Prostate gland (tissue), 2 donors: ENCODE measurements at regions not wholly inside any gene's neighbourhood (a gene's known extent, or its start where the extent isn't known, plus 50 kb on each side); places are given as distances from the start of the nearest gene placed in this dataset.

Source experiments
- DNase-seq: peaks from one replicate; pipeline ENCODE4 v3.0.0-alpha.2; 2019; ENCODE audit warnings: low spot score
- H3K27ac ChIP-seq, 2 donors: fragments of 200-600 bp; sonication (generic); 2 replicates each; pipeline ENCODE4 v1.5.1; 2017 to 2019
- H3K27me3 ChIP-seq: fragments of 200-600 bp; sonication (generic); replicated peaks from 2 replicates; pipeline ENCODE4 v1.5.1; 2019; ENCODE audit not compliant: insufficient read depth
- H3K36me3 ChIP-seq, 2 donors: fragments of 200-600 bp; sonication (generic); 1 replicate in 1 of 2; 2 replicates in 1 of 2; pipeline versions ENCODE4 v1.5.1 to v1.8.1; 2017 to 2019
- H3K4me1 ChIP-seq: fragments of 200-600 bp; sonication (generic); replicated peaks from 2 replicates; pipeline ENCODE4 v1.5.1; 2019
- H3K4me3 ChIP-seq, 2 donors: fragments of 200-600 bp; sonication (generic); 2 replicates each; pipeline ENCODE4 v1.5.1; 2017 to 2019
- H3K9me3 ChIP-seq: fragments of 200-600 bp; sonication (generic); 2 replicates; pipeline ENCODE4 v1.5.1; 2017
- CTCF ChIP-seq, 4 experiments: fragments of 200-600 bp in 2 of 4; fragments of 450-650 bp in 2 of 4; sonication (generic) in 2 of 4; IDR thresholded peaks; 1 replicate in 3 of 4; 2 replicates in 1 of 4; pipeline ENCODE4 v1.5.1; 2016 to 2019; ENCODE audit warnings: antibody characterized with exemption in 4 of 4, mild to moderate bottlenecking in 2 of 4, moderate library complexity in 2 of 4
- POLR2A ChIP-seq: fragments of 450-650 bp; IDR thresholded peaks from one replicate; pipeline ENCODE4 v1.6.1; 2016; ENCODE audit warnings: antibody characterized with exemption, mild to moderate bottlenecking
- POLR2AphosphoS5 ChIP-seq: sonication (generic); formaldehyde crosslinking; IDR thresholded peaks from one replicate; pipeline ENCODE4 v1.6.1; 2017; ENCODE audit warnings: antibody characterized with exemption
- WGBS: methylation state at CpG from one replicate; pipeline ENCODE4 v1.1.5; 2018; 5-methylcytosine and 5-hydroxymethylcytosine counted together
- intact Hi-C: fragments of 100-400 bp; cut with DNase I; formaldehyde crosslinking; loops from one replicate; pipeline ENCODE4 v1.14.2; 2022

DNA sequence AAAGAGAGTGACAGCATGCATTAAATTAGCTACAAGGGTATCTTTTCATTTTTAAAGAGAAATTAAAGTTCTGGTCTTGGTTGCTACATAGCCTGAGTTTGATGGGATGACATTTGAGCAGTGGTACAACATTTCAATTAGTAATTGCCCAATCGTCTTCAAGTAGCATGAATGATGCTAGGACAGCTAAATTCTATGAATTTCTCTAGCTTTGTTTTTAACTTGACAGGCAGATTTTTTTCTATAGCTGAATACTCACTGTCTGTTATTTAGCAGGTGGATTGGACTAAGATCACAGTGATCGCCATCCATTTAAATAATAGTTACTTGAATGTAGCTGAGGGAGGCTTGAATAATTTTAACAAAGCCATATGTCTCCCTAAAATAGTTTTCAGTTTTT, 162.2 kb downstream of the OXSM start:
- no peak for DNase-seq
- intact Hi-C loops: no loop called here
- no peaks in the 10 kb centered on the region for H3K36me3 ChIP-seq
- no peak overlapping the region for H3K27ac ChIP-seq
- TF ChIP-seq CTCF (IDR thresholded peaks at IDR 0.05) (no peak), POLR2A (no peak), POLR2AphosphoS5 (no peak)
- H3K4me1 ChIP-seq: no peaks in the 10 kb centered on the region
- no peaks in the 10 kb centered on the region for H3K9me3 ChIP-seq
- H3K4me3 ChIP-seq: no peak overlapping the region
- H3K27me3 ChIP-seq: no peaks in the 10 kb centered on the region
- 93% methylated on average over 2 of the region's 2 CpGs for WGBS

DNA sequence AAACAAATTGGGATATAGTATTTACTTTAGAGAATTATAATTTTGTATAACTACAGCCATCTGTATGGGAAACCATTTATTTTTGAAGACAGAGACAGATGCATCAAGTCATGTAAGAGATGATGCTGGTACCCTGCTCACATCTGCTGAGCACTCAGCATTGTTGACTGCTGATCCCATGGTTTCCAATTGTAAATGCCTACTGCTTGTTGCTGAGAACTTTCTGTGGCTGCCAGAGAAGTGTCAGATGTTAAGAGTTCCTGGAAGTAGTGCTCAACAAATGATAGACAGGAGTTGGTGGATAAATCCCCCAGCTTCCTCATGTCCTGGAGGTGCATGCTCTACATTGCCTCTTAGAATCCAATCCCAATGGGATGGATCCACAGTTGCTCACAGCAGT, 167.1 kb downstream of the OXSM start:
- TF ChIP-seq POLR2AphosphoS5: no peak
- TF ChIP-seq POLR2A: no peak
- TF ChIP-seq CTCF (IDR thresholded peaks at IDR 0.05): no peak
- Histone ChIP-seq H3K4me3 (no peak overlapping the region), H3K27me3 (no peaks in the 10 kb centered on the region), H3K4me1 (no peaks in the 10 kb centered on the region), H3K36me3 (no peaks in the 10 kb centered on the region), H3K27ac (no peak overlapping the region), H3K9me3 (no peaks in the 10 kb centered on the region)
- DNase-seq: no peak
- intact Hi-C loops: no loop called here

DNA sequence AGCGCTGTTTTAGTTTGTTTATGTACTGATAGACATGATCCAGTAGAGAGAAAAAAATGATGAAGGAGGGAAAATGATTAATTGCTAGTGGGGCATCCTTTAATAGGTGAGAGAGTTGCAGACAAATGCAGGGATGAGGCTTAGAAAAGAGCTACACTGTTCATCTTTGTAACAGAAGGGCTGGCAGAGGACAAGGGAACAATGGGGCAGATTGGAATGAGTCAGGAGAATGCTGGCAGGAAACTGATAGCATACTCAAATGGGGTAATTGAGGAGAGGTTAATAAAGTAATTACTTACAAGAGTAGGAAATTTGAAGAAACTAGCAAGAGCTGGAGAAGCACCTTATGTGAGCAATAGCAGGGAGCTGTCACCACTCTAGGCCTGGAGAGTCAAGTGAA, 170.9 kb downstream of the OXSM start:
- Histone ChIP-seq H3K9me3 (no peaks in the 10 kb centered on the region), H3K36me3 (no peaks in the 10 kb centered on the region), H3K4me1 (no peaks in the 10 kb centered on the region), H3K27me3 (no peaks in the 10 kb centered on the region), H3K27ac (no peak overlapping the region), H3K4me3 (no peak overlapping the region)
- TF ChIP-seq CTCF (IDR thresholded peaks at IDR 0.05) (no peak), POLR2AphosphoS5 (no peak), POLR2A (no peak)
- intact Hi-C loops: no loop called here
- 92% methylated on average over 1 of the region's 1 CpG for WGBS
- no peak for DNase-seq

- TF ChIP-seq POLR2A: no peak
- peak in 3 of 4 experiments; percentile 30 to 49 (median 47) for TF ChIP-seq CTCF (IDR thresholded peaks at IDR 0.05)
- WGBS: 56% methylated on average over 4 of the region's 4 CpGs
Observed at GRCh38 chr3:25962255-25962654, 172.4 kb downstream of the OXSM start.

GRCh38 chr3:25964141-25964540, 174.3 kb downstream of the OXSM start:
- DNase-seq: no peak
- no peaks in the 10 kb centered on the region for H3K36me3 ChIP-seq
- H3K4me1 ChIP-seq: no peaks in the 10 kb centered on the region
- no peak overlapping the region for H3K4me3 ChIP-seq
- no peaks in the 10 kb centered on the region for H3K9me3 ChIP-seq
- intact Hi-C loops: no loop called here
- 32% methylated on average over 2 of the region's 2 CpGs for WGBS
- no peaks in the 10 kb centered on the region for H3K27me3 ChIP-seq
- TF ChIP-seq CTCF (IDR thresholded peaks at IDR 0.05): no peak
- TF ChIP-seq POLR2A: no peak
- TF ChIP-seq POLR2AphosphoS5: no peak
- no peak overlapping the region for H3K27ac ChIP-seq

More at GRCh38 chr3:25962255-25962654, 172.4 kb downstream of the OXSM start:
- no peaks in the 10 kb centered on the region for H3K36me3 ChIP-seq
- no peaks in the 10 kb centered on the region for H3K9me3 ChIP-seq
- no peaks in the 10 kb centered on the region for H3K27me3 ChIP-seq
- no peak overlapping the region for H3K4me3 ChIP-seq
- intact Hi-C loops: no loop called here
- no peaks in the 10 kb centered on the region for H3K4me1 ChIP-seq
- peak; percentile 13 for DNase-seq
- H3K27ac ChIP-seq: no peak overlapping the region
